ENCODE measurements at regions not wholly inside any gene's neighbourhood (a gene's known extent, or its start where the extent isn't known, plus 50 kb on each side); places are given as distances from the start of the nearest gene placed in this dataset.
"Not testable (repeated sequence)": the region's sequence is repeated elsewhere in the genome, so short reads cannot be mapped to it uniquely, and the experiment has no call there.

DNA sequence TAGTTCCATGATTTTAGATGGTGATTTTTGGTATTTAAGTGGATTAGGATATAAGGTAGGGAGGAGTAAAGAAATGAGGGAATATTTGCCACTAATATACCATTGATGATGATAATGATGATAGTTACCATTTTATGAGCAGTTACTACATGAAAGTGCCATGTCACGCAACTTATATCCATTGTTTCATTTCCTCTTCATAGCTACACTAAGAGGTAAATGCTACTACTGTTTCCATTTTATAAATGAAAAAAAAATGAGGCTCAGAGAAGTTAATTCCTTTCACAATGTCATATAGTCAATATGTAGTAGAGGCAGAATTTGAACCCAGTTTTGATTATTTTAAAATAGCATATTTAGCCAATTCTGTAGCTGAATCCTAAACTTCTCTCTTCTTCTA is 112.2 kb upstream of the ADRA1B start:
- H3K4me2 ChIP-seq (ENCODE audit: low read length) = no peak overlapping the region
- WGBS (ENCODE audit: extremely low coverage, insufficient coverage, low lambda C conversion rate) = no CpG with 5 or more reads among the region's 1 CpG
- no peak overlapping the region for H3K4ac ChIP-seq (ENCODE audit: low read depth, low read length)
- DNase-seq = no peak
- H2BK15ac ChIP-seq (replicated peaks; ENCODE audit: low read depth) = no peak overlapping the region
- H3K36me3 ChIP-seq (ENCODE audit: control insufficient read depth, insufficient read depth, low read length) = no peaks in the 10 kb centered on the region
- no peak overlapping the region for H3K4me3 ChIP-seq (ENCODE audit: low read length)
- no peaks in the 10 kb centered on the region for H3K79me1 ChIP-seq (ENCODE audit: low read length)
- no peaks in the 10 kb centered on the region for H3K27me3 ChIP-seq (ENCODE audit: insufficient read depth, low read length, poor library complexity)
- no peak overlapping the region for H3K23ac ChIP-seq (ENCODE audit: low read length)
- H3K79me2 ChIP-seq (ENCODE audit: control insufficient read depth, insufficient read depth, low read length) = no peaks in the 10 kb centered on the region
- H3K4me1 ChIP-seq (ENCODE audit: control insufficient read depth, low read depth, low read length) = no peaks in the 10 kb centered on the region
- no peak overlapping the region for H2AK5ac ChIP-seq (ENCODE audit: low read length)
- H4K5ac ChIP-seq (ENCODE audit: low read length) = no peak overlapping the region
- no peak overlapping the region for H3K18ac ChIP-seq (ENCODE audit: low read length)
- H4K8ac ChIP-seq (ENCODE audit: low read depth, low read length) = no peak overlapping the region
- no peak overlapping the region for H3K9ac ChIP-seq (ENCODE audit: low read length)
- no peak overlapping the region for H2BK5ac ChIP-seq (ENCODE audit: low read length)
- no peak overlapping the region for H2BK120ac ChIP-seq (ENCODE audit: low read depth, low read length)
- H3K56ac ChIP-seq (ENCODE audit: low read length) = no peak overlapping the region
- no peak overlapping the region for H3K27ac ChIP-seq (ENCODE audit: low read depth, low read length)

DNA sequence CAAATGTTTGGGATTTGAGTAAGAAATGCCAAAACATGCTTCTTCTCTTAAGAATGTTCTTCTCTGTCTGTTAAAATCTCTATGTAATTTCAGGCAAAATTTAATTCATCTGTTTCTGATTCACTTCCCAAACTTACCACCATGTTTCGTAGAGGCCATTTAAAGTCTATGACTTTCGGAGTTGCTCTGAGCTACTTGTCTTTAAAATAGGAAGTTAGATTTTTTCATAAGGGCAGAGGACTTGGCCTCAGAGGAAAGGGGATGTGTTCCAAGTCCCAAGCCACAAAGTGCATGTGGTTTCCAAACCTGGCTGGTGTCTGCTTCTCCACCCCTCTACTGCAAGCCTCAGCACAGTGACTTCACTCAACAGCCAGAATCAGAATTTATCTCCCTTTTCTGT is 111.3 kb upstream of the ADRA1B start:
- WGBS (ENCODE audit: extremely low coverage, insufficient coverage, low lambda C conversion rate) = no CpG with 5 or more reads among the region's 2 CpGs
- H4K5ac ChIP-seq (ENCODE audit: low read length) = no peak overlapping the region
- H2AK5ac ChIP-seq (ENCODE audit: low read length) = no peak overlapping the region
- no peak for DNase-seq
- no peak overlapping the region for H3K9ac ChIP-seq (ENCODE audit: low read length)
- no peaks in the 10 kb centered on the region for H3K4me1 ChIP-seq (ENCODE audit: control insufficient read depth, low read depth, low read length)
- H3K4me2 ChIP-seq (ENCODE audit: low read length) = no peak overlapping the region
- H3K27ac ChIP-seq (ENCODE audit: low read depth, low read length) = no peak overlapping the region
- H3K36me3 ChIP-seq (ENCODE audit: control insufficient read depth, insufficient read depth, low read length) = no peaks in the 10 kb centered on the region
- no peak overlapping the region for H3K4me3 ChIP-seq (ENCODE audit: low read length)
- no peak overlapping the region for H2BK15ac ChIP-seq (replicated peaks; ENCODE audit: low read depth)
- H4K8ac ChIP-seq (ENCODE audit: low read depth, low read length) = no peak overlapping the region
- no peaks in the 10 kb centered on the region for H3K79me2 ChIP-seq (ENCODE audit: control insufficient read depth, insufficient read depth, low read length)
- H3K4ac ChIP-seq (ENCODE audit: low read depth, low read length) = no peak overlapping the region
- H3K56ac ChIP-seq (ENCODE audit: low read length) = no peak overlapping the region
- no peak overlapping the region for H2BK5ac ChIP-seq (ENCODE audit: low read length)
- H3K18ac ChIP-seq (ENCODE audit: low read length) = no peak overlapping the region
- no peak overlapping the region for H3K23ac ChIP-seq (ENCODE audit: low read length)
- H3K79me1 ChIP-seq (ENCODE audit: low read length) = no peaks in the 10 kb centered on the region
- H2BK120ac ChIP-seq (ENCODE audit: low read depth, low read length) = no peak overlapping the region
- H3K27me3 ChIP-seq (ENCODE audit: insufficient read depth, low read length, poor library complexity) = no peaks in the 10 kb centered on the region

DNA sequence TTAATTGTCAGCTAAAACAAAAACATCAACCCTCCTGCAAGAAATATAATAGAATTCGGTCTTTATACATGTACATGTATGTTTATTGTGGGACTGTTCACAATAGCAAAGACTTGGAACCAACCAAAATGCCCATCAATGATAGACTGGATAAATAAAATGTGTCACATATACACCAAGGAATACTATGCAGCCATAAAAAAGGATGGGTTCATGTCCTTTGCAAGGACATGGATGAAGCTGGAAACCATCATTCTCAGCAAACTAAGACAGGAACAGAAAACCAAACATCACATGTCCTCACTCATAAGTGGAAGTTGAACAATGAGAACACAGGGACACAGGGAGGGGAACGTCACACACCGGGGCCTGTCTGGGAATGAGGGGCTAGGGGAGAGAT is 109.1 kb upstream of the ADRA1B start:
- H3K4ac ChIP-seq (ENCODE audit: low read depth, low read length); H3K79me1 ChIP-seq (ENCODE audit: low read length); H2BK15ac ChIP-seq (replicated peaks; ENCODE audit: low read depth); H3K4me3 ChIP-seq (ENCODE audit: low read length); H3K9ac ChIP-seq (ENCODE audit: low read length); H3K36me3 ChIP-seq (ENCODE audit: control insufficient read depth, insufficient read depth, low read length); H4K8ac ChIP-seq (ENCODE audit: low read depth, low read length); H3K4me2 ChIP-seq (ENCODE audit: low read length); H2BK120ac ChIP-seq (ENCODE audit: low read depth, low read length); H3K79me2 ChIP-seq (ENCODE audit: control insufficient read depth, insufficient read depth, low read length); H3K27ac ChIP-seq (ENCODE audit: low read depth, low read length); H3K27me3 ChIP-seq (ENCODE audit: insufficient read depth, low read length, poor library complexity); H3K4me1 ChIP-seq (ENCODE audit: control insufficient read depth, low read depth, low read length); H3K18ac ChIP-seq (ENCODE audit: low read length); H2AK5ac ChIP-seq (ENCODE audit: low read length); H3K23ac ChIP-seq (ENCODE audit: low read length); H3K56ac ChIP-seq (ENCODE audit: low read length); DNase-seq; H2BK5ac ChIP-seq (ENCODE audit: low read length); H4K5ac ChIP-seq (ENCODE audit: low read length): not testable (repeated sequence)
- no CpG with 5 or more reads among the region's 3 CpGs for WGBS (ENCODE audit: extremely low coverage, insufficient coverage, low lambda C conversion rate)

DNA sequence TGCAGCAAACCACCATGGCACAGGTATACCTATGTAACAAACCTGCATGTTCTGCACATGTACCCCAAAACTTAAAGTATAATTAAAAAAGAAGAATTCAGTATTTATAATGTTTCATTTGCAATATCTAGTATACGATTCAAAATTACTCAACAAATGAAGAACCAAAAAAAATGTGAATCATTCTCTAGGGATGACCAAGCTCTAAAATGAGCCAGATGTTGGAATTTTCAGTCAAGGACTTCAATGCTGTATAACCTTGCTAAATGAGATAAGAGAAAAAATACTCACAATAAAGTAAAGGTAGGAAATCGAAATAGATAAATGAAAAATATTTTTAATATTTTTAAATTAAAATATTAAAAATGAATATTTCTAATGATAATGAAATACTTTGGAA is 108.7 kb upstream of the ADRA1B start:
- Histone ChIP-seq H3K79me1 (ENCODE audit: low read length) (no peaks in the 10 kb centered on the region), H3K4me2 (ENCODE audit: low read length) (no peak overlapping the region), H2BK120ac (ENCODE audit: low read depth, low read length) (no peak overlapping the region), H3K4ac (ENCODE audit: low read depth, low read length) (no peak overlapping the region), H3K27ac (ENCODE audit: low read depth, low read length) (no peak overlapping the region), H3K36me3 (ENCODE audit: control insufficient read depth, insufficient read depth, low read length) (no peaks in the 10 kb centered on the region), H2BK5ac (ENCODE audit: low read length) (no peak overlapping the region), H3K9ac (ENCODE audit: low read length) (no peak overlapping the region), H3K56ac (ENCODE audit: low read length) (no peak overlapping the region), H4K5ac (ENCODE audit: low read length) (no peak overlapping the region), H3K79me2 (ENCODE audit: control insufficient read depth, insufficient read depth, low read length) (no peaks in the 10 kb centered on the region), H3K4me1 (ENCODE audit: control insufficient read depth, low read depth, low read length) (no peaks in the 10 kb centered on the region), H3K4me3 (ENCODE audit: low read length) (no peak overlapping the region), H2BK15ac (replicated peaks; ENCODE audit: low read depth) (no peak overlapping the region), H3K18ac (ENCODE audit: low read length) (no peak overlapping the region), H4K8ac (ENCODE audit: low read depth, low read length) (no peak overlapping the region), H2AK5ac (ENCODE audit: low read length) (no peak overlapping the region), H3K27me3 (ENCODE audit: insufficient read depth, low read length, poor library complexity) (no peaks in the 10 kb centered on the region), H3K23ac (ENCODE audit: low read length) (no peak overlapping the region)
- 100% methylated on average over 1 of the region's 2 CpGs for WGBS (ENCODE audit: extremely low coverage, insufficient coverage, low lambda C conversion rate)
- DNase-seq = no peak

DNA sequence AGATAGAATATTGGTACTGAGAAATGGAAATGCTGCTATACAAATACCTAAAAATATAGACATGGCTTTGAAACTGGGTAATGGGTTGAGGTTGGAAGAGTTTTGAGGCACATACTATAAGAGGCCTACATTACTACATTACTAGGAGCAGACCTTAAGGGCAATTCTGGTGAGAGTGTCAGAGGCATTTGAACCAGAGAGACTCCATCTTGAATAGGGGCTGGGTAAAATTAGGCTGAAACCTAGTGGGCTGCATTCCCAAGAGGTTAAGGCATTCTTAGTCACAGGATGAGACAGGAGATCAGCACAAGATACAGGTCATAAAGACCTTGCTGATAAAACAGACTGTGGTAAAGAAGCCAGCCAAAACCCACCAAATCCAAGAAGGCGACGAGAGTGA is 104.6 kb upstream of the ADRA1B start:
- no peak overlapping the region for H3K9ac ChIP-seq (ENCODE audit: low read length)
- H3K27ac ChIP-seq (ENCODE audit: low read depth, low read length) = no peak overlapping the region
- H2BK15ac ChIP-seq (replicated peaks; ENCODE audit: low read depth) = no peak overlapping the region
- H3K23ac ChIP-seq (ENCODE audit: low read length) = no peak overlapping the region
- no peak overlapping the region for H3K4me2 ChIP-seq (ENCODE audit: low read length)
- H3K36me3 ChIP-seq (ENCODE audit: control insufficient read depth, insufficient read depth, low read length) = no peaks in the 10 kb centered on the region
- DNase-seq = no peak
- H3K56ac ChIP-seq (ENCODE audit: low read length) = no peak overlapping the region
- no peak overlapping the region for H3K4ac ChIP-seq (ENCODE audit: low read depth, low read length)
- no peak overlapping the region for H2BK5ac ChIP-seq (ENCODE audit: low read length)
- H3K4me1 ChIP-seq (ENCODE audit: control insufficient read depth, low read depth, low read length) = no peaks in the 10 kb centered on the region
- H3K4me3 ChIP-seq (ENCODE audit: low read length) = no peak overlapping the region
- no peak overlapping the region for H4K5ac ChIP-seq (ENCODE audit: low read length)
- no peak overlapping the region for H3K18ac ChIP-seq (ENCODE audit: low read length)
- no peak overlapping the region for H4K8ac ChIP-seq (ENCODE audit: low read depth, low read length)
- H2BK120ac ChIP-seq (ENCODE audit: low read depth, low read length) = no peak overlapping the region
- H3K27me3 ChIP-seq (ENCODE audit: insufficient read depth, low read length, poor library complexity) = no peaks in the 10 kb centered on the region
- H2AK5ac ChIP-seq (ENCODE audit: low read length) = no peak overlapping the region
- no peaks in the 10 kb centered on the region for H3K79me1 ChIP-seq (ENCODE audit: low read length)
- WGBS (ENCODE audit: extremely low coverage, insufficient coverage, low lambda C conversion rate) = no CpG with 5 or more reads among the region's 2 CpGs
- no peaks in the 10 kb centered on the region for H3K79me2 ChIP-seq (ENCODE audit: control insufficient read depth, insufficient read depth, low read length)

DNA sequence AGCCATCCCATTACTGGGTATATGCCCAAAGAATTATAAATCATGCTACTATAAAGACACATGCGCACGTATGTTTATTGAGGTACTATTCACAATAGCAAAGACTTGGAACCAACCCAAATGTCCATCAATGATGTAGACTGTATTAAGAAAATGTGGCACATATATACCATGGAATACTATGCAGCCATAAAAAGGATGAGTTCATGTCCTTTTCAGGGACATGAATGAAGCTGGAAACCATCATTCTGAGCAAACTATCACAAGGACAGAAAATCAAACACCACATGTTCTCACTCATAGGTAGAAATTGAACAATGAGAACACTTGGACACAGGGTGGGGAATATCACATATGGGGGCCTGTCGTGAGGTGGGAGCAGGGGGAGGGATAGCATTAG is 103.5 kb upstream of the ADRA1B start:
- H3K27me3 ChIP-seq (ENCODE audit: insufficient read depth, low read length, poor library complexity); H3K9ac ChIP-seq (ENCODE audit: low read length); H3K4me2 ChIP-seq (ENCODE audit: low read length); H2BK15ac ChIP-seq (replicated peaks; ENCODE audit: low read depth); H3K27ac ChIP-seq (ENCODE audit: low read depth, low read length); H3K4ac ChIP-seq (ENCODE audit: low read depth, low read length); H3K79me1 ChIP-seq (ENCODE audit: low read length); H3K79me2 ChIP-seq (ENCODE audit: control insufficient read depth, insufficient read depth, low read length); H2BK5ac ChIP-seq (ENCODE audit: low read length); DNase-seq; H4K5ac ChIP-seq (ENCODE audit: low read length); H3K36me3 ChIP-seq (ENCODE audit: control insufficient read depth, insufficient read depth, low read length); H2AK5ac ChIP-seq (ENCODE audit: low read length); H3K56ac ChIP-seq (ENCODE audit: low read length); H3K4me3 ChIP-seq (ENCODE audit: low read length); H3K23ac ChIP-seq (ENCODE audit: low read length); H3K4me1 ChIP-seq (ENCODE audit: control insufficient read depth, low read depth, low read length); H3K18ac ChIP-seq (ENCODE audit: low read length); H2BK120ac ChIP-seq (ENCODE audit: low read depth, low read length); H4K8ac ChIP-seq (ENCODE audit: low read depth, low read length): not testable (repeated sequence)
- no CpG with 5 or more reads among the region's 3 CpGs for WGBS (ENCODE audit: extremely low coverage, insufficient coverage, low lambda C conversion rate)
